Stomach (tissue), 4 donors: ENCODE measurements at regions not wholly inside any gene's neighbourhood (a gene's known extent, or its start where the extent isn't known, plus 50 kb on each side); places are given as distances from the start of the nearest gene placed in this dataset.

Experiments
- CTCF ChIP-seq, 7 experiments: fragments of 450-650 bp in 4 of 7; fragments of 200-600 bp in 3 of 7; sonication (generic) in 3 of 7; IDR thresholded peaks; one replicate each; pipeline ENCODE4 v1.5.1; 2016 to 2019; ENCODE audit warnings: antibody characterized with exemption in 7 of 7, control low read depth in 2 of 7, mild to moderate bottlenecking in 1 of 7
- EP300 ChIP-seq: sonication (generic); formaldehyde crosslinking; IDR thresholded peaks from one replicate; pipeline ENCODE4 v1.6.1; 2017; ENCODE audit warnings: antibody characterized with exemption
- POLR2AphosphoS5 ChIP-seq, 3 donors: sonication (generic); formaldehyde crosslinking; IDR thresholded peaks; one replicate each; pipeline ENCODE4 v1.6.1; 2016; ENCODE audit warnings: antibody characterized with exemption in 3 of 3

- TF ChIP-seq CTCF (IDR thresholded peaks at IDR 0.05): no peak
- TF ChIP-seq EP300: no peak
- no peak for TF ChIP-seq POLR2AphosphoS5 (IDR thresholded peaks at IDR 0.05)
These were observed 148.3 kb downstream of the GAS1 start for GRCh38 chr9:86798966-86799365.
